Breast epithelium (tissue), 4 donors: ENCODE measurements at regions not wholly inside any gene's neighbourhood (a gene's known extent, or its start where the extent isn't known, plus 50 kb on each side); places are given as distances from the start of the nearest gene placed in this dataset.

Experiments used
- DNase-seq, 2 donors: peaks; one replicate each; pipeline ENCODE4 v3.0.0-alpha.2; 2019; ENCODE audit warnings: low spot score in 2 of 2
- H3K27ac ChIP-seq, 2 donors: fragments of 200-600 bp; sonication (generic) in 1 of 2; one replicate each; pipeline ENCODE4 v1.5.1; 2016 to 2019; ENCODE audit warnings: mild to moderate bottlenecking in 1 of 2
- H3K27me3 ChIP-seq, 2 donors: fragments of 200-600 bp; sonication (generic) in 1 of 2; one replicate each; pipeline versions ENCODE4 v1.5.1 to v1.6.0; 2017 to 2019; ENCODE audit warnings: control low read depth in 1 of 2, mild to moderate bottlenecking in 1 of 2
- H3K36me3 ChIP-seq: fragments of 200-600 bp; one replicate; pipeline ENCODE4 v1.5.1; 2019
- H3K4me1 ChIP-seq, 2 donors: fragments of 200-600 bp; sonication (generic); one replicate each; pipeline ENCODE4 v1.5.1; 2016 to 2019; ENCODE audit warnings: control low read depth in 1 of 2
- H3K4me3 ChIP-seq, 3 donors: fragments of 200-600 bp; sonication (generic); 1 replicate in 2 of 3; 2 replicates in 1 of 3; pipeline ENCODE4 v1.5.1; 2016 to 2019; ENCODE audit warnings: mild to moderate bottlenecking in 3 of 3, moderate library complexity in 2 of 3
- H3K9me3 ChIP-seq, 2 donors: fragments of 200-600 bp; sonication (generic) in 1 of 2; one replicate each; pipeline ENCODE4 v1.5.1; 2016 to 2019; ENCODE audit warnings: control low read depth in 1 of 2
- CTCF ChIP-seq, 3 donors: fragments of 450-650 bp; IDR thresholded peaks; one replicate each; pipeline ENCODE4 v1.5.1; 2016 to 2017; ENCODE audit warnings: antibody characterized with exemption in 3 of 3, mild to moderate bottlenecking in 3 of 3, moderate library complexity in 3 of 3
- POLR2A ChIP-seq: fragments of 450-650 bp; IDR thresholded peaks from one replicate; pipeline ENCODE4 v1.6.1; 2016; ENCODE audit warnings: antibody characterized with exemption, mild to moderate bottlenecking, moderate library complexity
- POLR2AphosphoS5 ChIP-seq, 3 donors: sonication (generic); formaldehyde crosslinking; IDR thresholded peaks; one replicate each; pipeline ENCODE4 v1.6.1; 2017; ENCODE audit warnings: antibody characterized with exemption in 3 of 3
- intact Hi-C: fragments of 100-400 bp; cut with DNase I; formaldehyde crosslinking; loops from one replicate; pipeline ENCODE4 v1.15.1; 2023; ENCODE audit warnings: low total_unique reads

GRCh38 chr14:42123526-42123925 lies 516.9 kb downstream of the LRFN5 start:
- intact Hi-C loops = no loop called here
- no peaks in the 10 kb centered on the region for H3K4me1 ChIP-seq
- DNase-seq = no peak
- H3K36me3 ChIP-seq = no peaks in the 10 kb centered on the region
- no peak overlapping the region for H3K27ac ChIP-seq
- no peaks in the 10 kb centered on the region for H3K27me3 ChIP-seq
- H3K9me3 ChIP-seq = no peaks in the 10 kb centered on the region
- TF ChIP-seq POLR2AphosphoS5 (IDR thresholded peaks at IDR 0.05) (no peak), POLR2A (no peak), CTCF (IDR thresholded peaks at IDR 0.05) (no peak)
- no peak overlapping the region for H3K4me3 ChIP-seq

- Histone ChIP-seq H3K9me3 (peaks cover 6 to 31% of the 10 kb centered on the region in 2 donors), H3K27me3 (no peaks in the 10 kb centered on the region), H3K27ac (no peak overlapping the region), H3K36me3 (no peaks in the 10 kb centered on the region), H3K4me3 (no peak overlapping the region), H3K4me1 (no peaks in the 10 kb centered on the region)
- intact Hi-C loops = no loop called here
- no peak for TF ChIP-seq POLR2A
- TF ChIP-seq POLR2AphosphoS5 (IDR thresholded peaks at IDR 0.05) = no peak
- TF ChIP-seq CTCF (IDR thresholded peaks at IDR 0.05) = no peak
- no peak for DNase-seq
Observed at GRCh38 chr14:42113358-42114069, 506.8 kb downstream of the LRFN5 start.

- intact Hi-C loops = no loop called here
- Histone ChIP-seq H3K4me3 (no peak overlapping the region), H3K27me3 (no peaks in the 10 kb centered on the region), H3K9me3 (peaks cover 6 to 31% of the 10 kb centered on the region in 2 donors), H3K36me3 (no peaks in the 10 kb centered on the region), H3K27ac (no peak overlapping the region), H3K4me1 (no peaks in the 10 kb centered on the region)
- no peak for TF ChIP-seq POLR2A
- TF ChIP-seq POLR2AphosphoS5 (IDR thresholded peaks at IDR 0.05) = no peak
- TF ChIP-seq CTCF (IDR thresholded peaks at IDR 0.05) = no peak
- DNase-seq = no peak
Observed at GRCh38 chr14:42112108-42112507, 505.4 kb downstream of the LRFN5 start.

GRCh38 chr14:42111355-42111754 lies 504.7 kb downstream of the LRFN5 start:
- H3K27me3 ChIP-seq = no peaks in the 10 kb centered on the region
- H3K9me3 ChIP-seq = peaks cover 6 to 31% of the 10 kb centered on the region in 2 donors
- H3K36me3 ChIP-seq = no peaks in the 10 kb centered on the region
- TF ChIP-seq CTCF (IDR thresholded peaks at IDR 0.05) (no peak), POLR2A (no peak), POLR2AphosphoS5 (IDR thresholded peaks at IDR 0.05) (no peak)
- H3K4me1 ChIP-seq = no peaks in the 10 kb centered on the region
- no peak overlapping the region for H3K4me3 ChIP-seq
- no peak overlapping the region for H3K27ac ChIP-seq
- intact Hi-C loops = no loop called here
- no peak for DNase-seq

- H3K9me3 ChIP-seq = peaks cover 6 to 31% of the 10 kb centered on the region in 2 donors
- intact Hi-C loops = no loop called here
Observed at GRCh38 chr14:42110167-42110566, 503.5 kb downstream of the LRFN5 start.

More at GRCh38 chr14:42110167-42110566, 503.5 kb downstream of the LRFN5 start:
- TF ChIP-seq CTCF (IDR thresholded peaks at IDR 0.05) (no peak), POLR2AphosphoS5 (IDR thresholded peaks at IDR 0.05) (no peak), POLR2A (no peak)
- Histone ChIP-seq H3K36me3 (no peaks in the 10 kb centered on the region), H3K4me1 (no peaks in the 10 kb centered on the region), H3K27me3 (no peaks in the 10 kb centered on the region), H3K4me3 (no peak overlapping the region), H3K27ac (no peak overlapping the region)
- DNase-seq = no peak
